ENCODE measurements at regions not wholly inside any gene's neighbourhood (a gene's known extent, or its start where the extent isn't known, plus 50 kb on each side); places are given as distances from the start of the nearest gene placed in this dataset.

DNA sequence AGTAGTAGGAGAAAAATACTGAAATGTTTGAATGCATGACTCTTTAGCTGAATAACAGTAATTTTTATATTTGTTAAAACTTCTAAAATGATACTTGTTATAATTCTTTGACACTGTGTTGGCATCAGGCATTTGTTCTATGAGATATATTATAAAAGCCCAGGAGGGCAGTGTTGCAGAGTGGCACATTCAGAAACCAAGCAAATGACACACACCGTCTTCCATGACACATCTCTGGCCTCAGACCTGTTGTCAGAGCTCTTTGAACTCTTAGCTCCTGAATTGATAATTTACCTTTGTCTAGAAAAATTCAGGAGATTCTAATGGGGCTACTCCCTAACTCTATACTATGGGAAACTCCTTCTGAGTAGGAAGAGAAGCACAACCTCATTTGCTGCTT is 62.4 kb upstream of the MDFIC start:
- TF ChIP-seq, protein P1, sequence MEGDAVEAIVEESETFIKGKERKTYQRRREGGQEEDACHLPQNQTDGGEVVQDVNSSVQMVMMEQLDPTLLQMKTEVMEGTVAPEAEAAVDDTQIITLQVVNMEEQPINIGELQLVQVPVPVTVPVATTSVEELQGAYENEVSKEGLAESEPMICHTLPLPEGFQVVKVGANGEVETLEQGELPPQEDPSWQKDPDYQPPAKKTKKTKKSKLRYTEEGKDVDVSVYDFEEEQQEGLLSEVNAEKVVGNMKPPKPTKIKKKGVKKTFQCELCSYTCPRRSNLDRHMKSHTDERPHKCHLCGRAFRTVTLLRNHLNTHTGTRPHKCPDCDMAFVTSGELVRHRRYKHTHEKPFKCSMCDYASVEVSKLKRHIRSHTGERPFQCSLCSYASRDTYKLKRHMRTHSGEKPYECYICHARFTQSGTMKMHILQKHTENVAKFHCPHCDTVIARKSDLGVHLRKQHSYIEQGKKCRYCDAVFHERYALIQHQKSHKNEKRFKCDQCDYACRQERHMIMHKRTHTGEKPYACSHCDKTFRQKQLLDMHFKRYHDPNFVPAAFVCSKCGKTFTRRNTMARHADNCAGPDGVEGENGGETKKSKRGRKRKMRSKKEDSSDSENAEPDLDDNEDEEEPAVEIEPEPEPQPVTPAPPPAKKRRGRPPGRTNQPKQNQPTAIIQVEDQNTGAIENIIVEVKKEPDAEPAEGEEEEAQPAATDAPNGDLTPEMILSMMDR (conservative IDR thresholded peaks at IDR 0.05) = no peak
- no peak for TF ChIP-seq EZH2 (IDR thresholded peaks at IDR 0.05; ENCODE audit: low read depth)

Data from PC-9 (cell line).